ENCODE measurements at regions not wholly inside any gene's neighbourhood (a gene's known extent, or its start where the extent isn't known, plus 50 kb on each side); places are given as distances from the start of the nearest gene placed in this dataset.

DNA sequence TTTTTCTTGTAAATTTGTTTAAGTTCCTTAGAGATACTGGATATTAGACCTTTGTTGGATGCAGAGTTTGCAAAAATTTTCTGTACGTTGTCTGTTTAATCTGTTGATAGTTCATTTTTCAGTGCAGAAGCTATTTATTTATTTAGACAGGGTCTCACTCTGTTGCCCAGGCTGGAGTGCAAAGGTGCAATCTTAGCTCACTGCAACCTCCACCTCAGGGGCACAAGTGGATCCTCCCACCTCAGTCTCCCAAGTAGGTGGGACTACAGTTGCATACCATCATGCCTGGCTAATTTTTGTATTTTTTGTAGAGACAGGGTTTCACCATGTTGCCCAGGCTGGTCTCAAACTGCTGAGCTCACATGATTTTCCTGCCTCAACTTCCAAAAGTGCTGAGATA is 568.2 kb upstream of the REG3G start:
- TF ChIP-seq POLR2A (IDR thresholded peaks at IDR 0.05) = no peak
- TF ChIP-seq, protein P1, sequence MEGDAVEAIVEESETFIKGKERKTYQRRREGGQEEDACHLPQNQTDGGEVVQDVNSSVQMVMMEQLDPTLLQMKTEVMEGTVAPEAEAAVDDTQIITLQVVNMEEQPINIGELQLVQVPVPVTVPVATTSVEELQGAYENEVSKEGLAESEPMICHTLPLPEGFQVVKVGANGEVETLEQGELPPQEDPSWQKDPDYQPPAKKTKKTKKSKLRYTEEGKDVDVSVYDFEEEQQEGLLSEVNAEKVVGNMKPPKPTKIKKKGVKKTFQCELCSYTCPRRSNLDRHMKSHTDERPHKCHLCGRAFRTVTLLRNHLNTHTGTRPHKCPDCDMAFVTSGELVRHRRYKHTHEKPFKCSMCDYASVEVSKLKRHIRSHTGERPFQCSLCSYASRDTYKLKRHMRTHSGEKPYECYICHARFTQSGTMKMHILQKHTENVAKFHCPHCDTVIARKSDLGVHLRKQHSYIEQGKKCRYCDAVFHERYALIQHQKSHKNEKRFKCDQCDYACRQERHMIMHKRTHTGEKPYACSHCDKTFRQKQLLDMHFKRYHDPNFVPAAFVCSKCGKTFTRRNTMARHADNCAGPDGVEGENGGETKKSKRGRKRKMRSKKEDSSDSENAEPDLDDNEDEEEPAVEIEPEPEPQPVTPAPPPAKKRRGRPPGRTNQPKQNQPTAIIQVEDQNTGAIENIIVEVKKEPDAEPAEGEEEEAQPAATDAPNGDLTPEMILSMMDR (IDR thresholded peaks at IDR 0.05) = no peak

Measured in testis (tissue), 2 donors.